ENCODE measurements at regions not wholly inside any gene's neighbourhood (a gene's known extent, or its start where the extent isn't known, plus 50 kb on each side); places are given as distances from the start of the nearest gene placed in this dataset.

GRCh38 chr2:8086357-8086756, 595.5 kb upstream of the ID2 start:
- no peak for TF ChIP-seq ZBTB7A (IDR thresholded peaks at IDR 0.05; ENCODE audit: low read depth)
- TF ChIP-seq FOXM1 (IDR thresholded peaks at IDR 0.05; ENCODE audit: borderline replicate concordance, low read depth) = no peak
- TF ChIP-seq NFIC (IDR thresholded peaks at IDR 0.05) = no peak
- TF ChIP-seq TAF1 (IDR thresholded peaks at IDR 0.05; ENCODE audit: low read depth) = no peak
- TF ChIP-seq TEAD4 (IDR thresholded peaks at IDR 0.05) = no peak
- no peak for TF ChIP-seq CEBPB (IDR thresholded peaks at IDR 0.05)
- no peak for TF ChIP-seq YY1 (IDR thresholded peaks at IDR 0.05; ENCODE audit: low read depth)
- no peak for TF ChIP-seq USF1 (IDR thresholded peaks at IDR 0.05)
- TF ChIP-seq REST (IDR thresholded peaks at IDR 0.05; ENCODE audit: low read depth) = no peak
- no peak for TF ChIP-seq EP300 (IDR thresholded peaks at IDR 0.05; ENCODE audit: borderline replicate concordance)
- TF ChIP-seq CREB1 (IDR thresholded peaks at IDR 0.05; ENCODE audit: low read depth) = no peak
- TF ChIP-seq MAX (IDR thresholded peaks at IDR 0.05) = no peak
- no peak for TF ChIP-seq EGR1 (IDR thresholded peaks at IDR 0.05)
